ENCODE measurements at regions not wholly inside any gene's neighbourhood (a gene's known extent, or its start where the extent isn't known, plus 50 kb on each side); places are given as distances from the start of the nearest gene placed in this dataset.

DNA sequence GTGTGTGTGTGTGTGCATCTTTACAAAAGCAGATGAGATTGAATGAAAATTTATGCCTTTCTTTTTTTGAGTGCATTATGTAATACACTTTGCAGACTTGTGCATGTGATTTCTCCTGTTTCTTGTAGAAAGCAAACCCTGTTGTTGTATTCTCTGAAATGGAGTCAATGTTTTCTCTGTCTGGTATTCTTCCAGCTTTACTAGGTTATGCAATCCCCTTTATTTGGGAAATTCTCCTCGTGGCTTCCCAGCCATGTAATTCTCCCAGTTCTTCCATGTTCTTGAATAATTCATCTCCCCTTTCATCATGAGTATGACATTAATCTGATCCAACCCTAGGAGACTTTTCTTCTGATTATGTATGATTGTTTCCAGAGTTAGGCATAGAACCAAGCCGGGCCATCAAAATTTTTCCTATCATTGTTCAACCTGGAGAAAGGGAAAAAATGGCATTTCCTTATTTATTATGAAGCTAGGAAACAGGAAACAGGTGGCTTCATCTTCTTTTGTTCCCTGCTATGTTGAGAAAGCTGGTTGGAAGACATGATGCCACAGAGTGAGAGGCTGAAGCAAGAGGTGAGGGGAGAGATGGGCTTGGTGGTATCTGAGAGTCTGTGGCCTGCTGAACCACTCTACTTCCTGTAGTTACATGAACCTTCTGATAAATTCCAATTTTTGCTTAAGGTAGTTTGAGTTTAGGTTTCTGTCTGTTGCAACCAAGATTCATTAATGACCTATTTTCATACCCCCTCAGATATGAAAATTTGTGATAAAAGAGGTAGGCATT lies 68.8 kb downstream of the PRL start:
- TF ChIP-seq, protein P1, sequence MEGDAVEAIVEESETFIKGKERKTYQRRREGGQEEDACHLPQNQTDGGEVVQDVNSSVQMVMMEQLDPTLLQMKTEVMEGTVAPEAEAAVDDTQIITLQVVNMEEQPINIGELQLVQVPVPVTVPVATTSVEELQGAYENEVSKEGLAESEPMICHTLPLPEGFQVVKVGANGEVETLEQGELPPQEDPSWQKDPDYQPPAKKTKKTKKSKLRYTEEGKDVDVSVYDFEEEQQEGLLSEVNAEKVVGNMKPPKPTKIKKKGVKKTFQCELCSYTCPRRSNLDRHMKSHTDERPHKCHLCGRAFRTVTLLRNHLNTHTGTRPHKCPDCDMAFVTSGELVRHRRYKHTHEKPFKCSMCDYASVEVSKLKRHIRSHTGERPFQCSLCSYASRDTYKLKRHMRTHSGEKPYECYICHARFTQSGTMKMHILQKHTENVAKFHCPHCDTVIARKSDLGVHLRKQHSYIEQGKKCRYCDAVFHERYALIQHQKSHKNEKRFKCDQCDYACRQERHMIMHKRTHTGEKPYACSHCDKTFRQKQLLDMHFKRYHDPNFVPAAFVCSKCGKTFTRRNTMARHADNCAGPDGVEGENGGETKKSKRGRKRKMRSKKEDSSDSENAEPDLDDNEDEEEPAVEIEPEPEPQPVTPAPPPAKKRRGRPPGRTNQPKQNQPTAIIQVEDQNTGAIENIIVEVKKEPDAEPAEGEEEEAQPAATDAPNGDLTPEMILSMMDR (IDR thresholded peaks at IDR 0.05): no peak
- TF ChIP-seq EZH2 (IDR thresholded peaks at IDR 0.05; ENCODE audit: borderline replicate concordance, insufficient read depth, low read depth, low read length, poor library complexity, severe bottlenecking): no peak

All from B cell (primary cell).